ENCODE measurements at regions not wholly inside any gene's neighbourhood (a gene's known extent, or its start where the extent isn't known, plus 50 kb on each side); places are given as distances from the start of the nearest gene placed in this dataset.

DNA sequence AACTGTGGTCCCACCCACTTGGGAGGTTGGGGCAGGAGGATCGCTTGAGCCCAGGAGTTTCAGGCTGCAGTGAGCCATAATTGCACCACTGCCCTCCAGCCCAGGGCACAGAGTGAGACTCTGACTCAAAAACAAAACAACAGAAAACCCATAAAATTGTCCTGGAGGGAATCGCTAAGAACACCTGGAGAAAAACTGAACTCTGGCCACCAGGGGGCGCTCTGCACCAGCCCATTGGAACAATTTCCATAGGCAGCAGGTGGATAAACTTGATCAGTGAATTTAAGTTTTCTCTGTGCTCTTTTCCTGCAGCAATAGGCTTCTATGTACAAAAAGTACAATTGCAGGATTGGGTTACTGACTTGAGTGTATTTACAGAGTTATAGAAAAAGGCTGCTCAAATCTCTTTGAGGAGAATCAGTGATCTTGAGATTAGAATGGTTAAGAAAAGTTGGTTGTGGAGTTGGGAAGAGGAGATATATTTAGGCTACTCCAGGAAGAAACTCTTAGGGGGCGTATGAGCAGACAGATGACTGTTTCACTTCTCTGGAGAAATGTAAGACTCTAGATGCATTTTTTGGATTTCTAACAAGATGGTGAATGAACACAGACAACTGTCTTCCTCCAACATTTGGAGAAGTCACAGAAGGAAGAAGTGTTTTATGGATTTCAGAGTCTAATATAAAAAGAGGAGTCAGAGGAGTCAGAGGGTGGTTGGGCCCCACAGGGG lies 274.9 kb upstream of the GALNT17 start:
- TF ChIP-seq CTCF (IDR thresholded peaks at IDR 0.05; ENCODE audit: insufficient read depth, low read length, poor library complexity, severe bottlenecking) (peak; percentile 98), EZH2phosphoT487 (conservative IDR thresholded peaks at IDR 0.05; ENCODE audit: low read length) (no peak)
